Peyer's patch (tissue), 4 donors: ENCODE measurements at regions not wholly inside any gene's neighbourhood (a gene's known extent, or its start where the extent isn't known, plus 50 kb on each side); places are given as distances from the start of the nearest gene placed in this dataset.

Source experiments
- POLR2A ChIP-seq, 2 donors: fragments of 450-650 bp; IDR thresholded peaks; one replicate each; pipeline ENCODE4 v1.5.1; 2017; ENCODE audit warnings: antibody characterized with exemption in 2 of 2, mild to moderate bottlenecking in 2 of 2, moderate library complexity in 2 of 2
- TF ChIP-seq, protein P1 (sequence below), 6 experiments: fragments of 450-650 bp in 4 of 6; fragments of 200-600 bp in 2 of 6; sonication (generic) in 1 of 6; IDR thresholded peaks; one replicate each; pipeline ENCODE4 v1.5.1; 2017 to 2019; ENCODE audit warnings: antibody characterized with exemption in 6 of 6, mild to moderate bottlenecking in 3 of 6, moderate library complexity in 1 of 6

DNA sequence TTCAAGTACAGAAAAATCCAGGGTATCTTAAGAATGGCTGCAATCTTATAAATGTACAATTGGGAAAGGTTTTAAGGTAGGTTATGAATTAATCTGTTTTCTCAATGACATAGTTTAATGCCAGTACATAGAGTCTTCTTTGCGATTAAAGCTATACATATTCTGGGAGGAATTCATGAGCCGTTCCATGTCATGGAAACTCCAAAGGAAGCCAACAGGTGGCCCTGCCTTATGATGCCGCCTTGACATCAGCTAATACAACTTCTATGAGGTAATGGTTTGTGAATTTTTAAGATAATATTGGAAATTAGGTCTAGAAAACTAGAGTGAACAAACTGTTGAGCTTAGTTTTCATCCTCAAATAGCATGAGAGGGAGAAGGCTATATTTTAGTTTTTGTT lies 713.4 kb downstream of the EFNA5 start:
- TF ChIP-seq, protein P1, sequence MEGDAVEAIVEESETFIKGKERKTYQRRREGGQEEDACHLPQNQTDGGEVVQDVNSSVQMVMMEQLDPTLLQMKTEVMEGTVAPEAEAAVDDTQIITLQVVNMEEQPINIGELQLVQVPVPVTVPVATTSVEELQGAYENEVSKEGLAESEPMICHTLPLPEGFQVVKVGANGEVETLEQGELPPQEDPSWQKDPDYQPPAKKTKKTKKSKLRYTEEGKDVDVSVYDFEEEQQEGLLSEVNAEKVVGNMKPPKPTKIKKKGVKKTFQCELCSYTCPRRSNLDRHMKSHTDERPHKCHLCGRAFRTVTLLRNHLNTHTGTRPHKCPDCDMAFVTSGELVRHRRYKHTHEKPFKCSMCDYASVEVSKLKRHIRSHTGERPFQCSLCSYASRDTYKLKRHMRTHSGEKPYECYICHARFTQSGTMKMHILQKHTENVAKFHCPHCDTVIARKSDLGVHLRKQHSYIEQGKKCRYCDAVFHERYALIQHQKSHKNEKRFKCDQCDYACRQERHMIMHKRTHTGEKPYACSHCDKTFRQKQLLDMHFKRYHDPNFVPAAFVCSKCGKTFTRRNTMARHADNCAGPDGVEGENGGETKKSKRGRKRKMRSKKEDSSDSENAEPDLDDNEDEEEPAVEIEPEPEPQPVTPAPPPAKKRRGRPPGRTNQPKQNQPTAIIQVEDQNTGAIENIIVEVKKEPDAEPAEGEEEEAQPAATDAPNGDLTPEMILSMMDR (IDR thresholded peaks at IDR 0.05) = no peak
- no peak for TF ChIP-seq POLR2A (IDR thresholded peaks at IDR 0.05)
